ENCODE measurements at regions not wholly inside any gene's neighbourhood (a gene's known extent, or its start where the extent isn't known, plus 50 kb on each side); places are given as distances from the start of the nearest gene placed in this dataset.

GRCh38 chr4:111778543-111778942 is 366.7 kb upstream of the FAM241A start:
- H3K27ac Mint-ChIP-seq: no peak overlapping the region
- H3K27me3 Mint-ChIP-seq: no peaks in the 10 kb centered on the region
- ATAC-seq (no peak), DNase-seq (no peak)
- no peaks in the 10 kb centered on the region for H3K9me3 ChIP-seq (ENCODE audit: control insufficient read depth, low read length, poor library complexity, severe bottlenecking)
- no peak overlapping the region for H3K4me3 Mint-ChIP-seq
- no peaks in the 10 kb centered on the region for H3K4me1 Mint-ChIP-seq
- H3K36me3 Mint-ChIP-seq (ENCODE audit: low read depth): no peaks in the 10 kb centered on the region

GRCh38 chr4:111780965-111781364 is 364.3 kb upstream of the FAM241A start:
- no peaks in the 10 kb centered on the region for H3K4me1 Mint-ChIP-seq
- DNase-seq: no peak

GRCh38 chr4:111781611-111782010 is 363.6 kb upstream of the FAM241A start:
- ATAC-seq: no peak
- no peak for DNase-seq
- H3K27me3 Mint-ChIP-seq: no peaks in the 10 kb centered on the region
- H3K9me3 ChIP-seq (ENCODE audit: control insufficient read depth, low read length, poor library complexity, severe bottlenecking): no peaks in the 10 kb centered on the region
- H3K36me3 Mint-ChIP-seq (ENCODE audit: low read depth): no peaks in the 10 kb centered on the region
- no peak overlapping the region for H3K27ac Mint-ChIP-seq
- H3K4me3 Mint-ChIP-seq: no peak overlapping the region
- H3K4me1 Mint-ChIP-seq: no peaks in the 10 kb centered on the region

More at GRCh38 chr4:111780965-111781364, 364.3 kb upstream of the FAM241A start:
- Mint-ChIP-seq H3K27ac (no peak overlapping the region), H3K4me3 (no peak overlapping the region), H3K36me3 (ENCODE audit: low read depth) (no peaks in the 10 kb centered on the region), H3K27me3 (no peaks in the 10 kb centered on the region)
- no peaks in the 10 kb centered on the region for H3K9me3 ChIP-seq (ENCODE audit: control insufficient read depth, low read length, poor library complexity, severe bottlenecking)
- no peak for ATAC-seq

- Mint-ChIP-seq H3K4me3 (no peak overlapping the region), H3K27ac (no peak overlapping the region), H3K4me1 (no peaks in the 10 kb centered on the region), H3K27me3 (peaks cover 6% of the 10 kb centered on the region), H3K36me3 (ENCODE audit: low read depth) (no peaks in the 10 kb centered on the region)
- no peaks in the 10 kb centered on the region for H3K9me3 ChIP-seq (ENCODE audit: control insufficient read depth, low read length, poor library complexity, severe bottlenecking)
- DNase-seq: no peak
- ATAC-seq: no peak
These were observed 357.2 kb upstream of the FAM241A start for GRCh38 chr4:111788099-111788498.

GRCh38 chr4:111789901-111790640 is 355.2 kb upstream of the FAM241A start:
- H3K4me3 Mint-ChIP-seq: no peak overlapping the region
- no peaks in the 10 kb centered on the region for H3K36me3 Mint-ChIP-seq (ENCODE audit: low read depth)
- H3K27me3 Mint-ChIP-seq: peaks cover 6% of the 10 kb centered on the region
- no peak for ATAC-seq
- no peak overlapping the region for H3K27ac Mint-ChIP-seq
- DNase-seq: no peak
- no peaks in the 10 kb centered on the region for H3K4me1 Mint-ChIP-seq
- no peaks in the 10 kb centered on the region for H3K9me3 ChIP-seq (ENCODE audit: control insufficient read depth, low read length, poor library complexity, severe bottlenecking)

- Mint-ChIP-seq H3K4me3 (no peak overlapping the region), H3K27ac (no peak overlapping the region), H3K4me1 (no peaks in the 10 kb centered on the region), H3K27me3 (peaks cover 6% of the 10 kb centered on the region), H3K36me3 (ENCODE audit: low read depth) (no peaks in the 10 kb centered on the region)
- no peak for ATAC-seq
- no peak for DNase-seq
- H3K9me3 ChIP-seq (ENCODE audit: control insufficient read depth, low read length, poor library complexity, severe bottlenecking): no peaks in the 10 kb centered on the region
These were observed 352.6 kb upstream of the FAM241A start for GRCh38 chr4:111792632-111793031.

- no peaks in the 10 kb centered on the region for H3K9me3 ChIP-seq (ENCODE audit: control insufficient read depth, low read length, poor library complexity, severe bottlenecking)
- Mint-ChIP-seq H3K36me3 (ENCODE audit: low read depth) (no peaks in the 10 kb centered on the region), H3K4me1 (no peaks in the 10 kb centered on the region), H3K4me3 (no peak overlapping the region), H3K27ac (no peak overlapping the region), H3K27me3 (peaks cover 2% of the 10 kb centered on the region)
- ATAC-seq: no peak
- no peak for DNase-seq
These were observed 351.7 kb upstream of the FAM241A start for GRCh38 chr4:111793433-111794091.

GRCh38 chr4:111797455-111798163 is 347.6 kb upstream of the FAM241A start:
- ATAC-seq: no peak
- Mint-ChIP-seq H3K27me3 (no peaks in the 10 kb centered on the region), H3K27ac (no peak overlapping the region), H3K4me3 (no peak overlapping the region), H3K36me3 (ENCODE audit: low read depth) (no peaks in the 10 kb centered on the region), H3K4me1 (no peaks in the 10 kb centered on the region)
- H3K9me3 ChIP-seq (ENCODE audit: control insufficient read depth, low read length, poor library complexity, severe bottlenecking): no peaks in the 10 kb centered on the region
- no peak for DNase-seq

- no peaks in the 10 kb centered on the region for H3K27me3 Mint-ChIP-seq
- ATAC-seq (no peak), DNase-seq (no peak)
- no peaks in the 10 kb centered on the region for H3K4me1 Mint-ChIP-seq
- H3K36me3 Mint-ChIP-seq (ENCODE audit: low read depth): no peaks in the 10 kb centered on the region
- no peak overlapping the region for H3K4me3 Mint-ChIP-seq
- no peak overlapping the region for H3K27ac Mint-ChIP-seq
- H3K9me3 ChIP-seq (ENCODE audit: control insufficient read depth, low read length, poor library complexity, severe bottlenecking): no peaks in the 10 kb centered on the region
These were observed 346.4 kb upstream of the FAM241A start for GRCh38 chr4:111798840-111799239.

GRCh38 chr4:111800551-111800950 is 344.7 kb upstream of the FAM241A start:
- no peaks in the 10 kb centered on the region for H3K4me1 Mint-ChIP-seq
- H3K36me3 Mint-ChIP-seq (ENCODE audit: low read depth): no peaks in the 10 kb centered on the region
- H3K4me3 Mint-ChIP-seq: no peak overlapping the region
- DNase-seq (no peak), ATAC-seq (no peak)
- H3K9me3 ChIP-seq (ENCODE audit: control insufficient read depth, low read length, poor library complexity, severe bottlenecking): no peaks in the 10 kb centered on the region
- H3K27me3 Mint-ChIP-seq: no peaks in the 10 kb centered on the region
- no peak overlapping the region for H3K27ac Mint-ChIP-seq

- no peaks in the 10 kb centered on the region for H3K27me3 Mint-ChIP-seq
- no peak overlapping the region for H3K27ac Mint-ChIP-seq
- no peaks in the 10 kb centered on the region for H3K9me3 ChIP-seq (ENCODE audit: control insufficient read depth, low read length, poor library complexity, severe bottlenecking)
- no peak overlapping the region for H3K4me3 Mint-ChIP-seq
- no peak for DNase-seq
- ATAC-seq: no peak
- H3K36me3 Mint-ChIP-seq (ENCODE audit: low read depth): peaks cover 3% of the 10 kb centered on the region
- no peaks in the 10 kb centered on the region for H3K4me1 Mint-ChIP-seq
These were observed 343.1 kb upstream of the FAM241A start for GRCh38 chr4:111802191-111802590.

- Mint-ChIP-seq H3K4me1 (no peaks in the 10 kb centered on the region), H3K27ac (no peak overlapping the region), H3K27me3 (no peaks in the 10 kb centered on the region), H3K36me3 (ENCODE audit: low read depth) (peaks cover 3% of the 10 kb centered on the region), H3K4me3 (no peak overlapping the region)
- no peaks in the 10 kb centered on the region for H3K9me3 ChIP-seq (ENCODE audit: control insufficient read depth, low read length, poor library complexity, severe bottlenecking)
- ATAC-seq: no peak
- DNase-seq: no peak
These were observed 338.9 kb upstream of the FAM241A start for GRCh38 chr4:111806331-111806730.

GRCh38 chr4:111807576-111807975 is 337.7 kb upstream of the FAM241A start:
- H3K27me3 Mint-ChIP-seq: no peaks in the 10 kb centered on the region
- peaks cover 3% of the 10 kb centered on the region for H3K36me3 Mint-ChIP-seq (ENCODE audit: low read depth)
- H3K4me3 Mint-ChIP-seq: no peak overlapping the region
- H3K9me3 ChIP-seq (ENCODE audit: control insufficient read depth, low read length, poor library complexity, severe bottlenecking): no peaks in the 10 kb centered on the region
- no peak for DNase-seq
- ATAC-seq: no peak
- no peaks in the 10 kb centered on the region for H3K4me1 Mint-ChIP-seq
- H3K27ac Mint-ChIP-seq: no peak overlapping the region
